HUDEP-2 (cell line): ENCODE measurements at regions not wholly inside any gene's neighbourhood (a gene's known extent, or its start where the extent isn't known, plus 50 kb on each side); places are given as distances from the start of the nearest gene placed in this dataset.

Source experiments
- DNase-seq, 76 experiments: peaks; one replicate each; lab custom pipeline; 2025; ENCODE audit not compliant: unreplicated experiment in 76 of 76; lab: John Stamatoyannopoulos, UW

DNA sequence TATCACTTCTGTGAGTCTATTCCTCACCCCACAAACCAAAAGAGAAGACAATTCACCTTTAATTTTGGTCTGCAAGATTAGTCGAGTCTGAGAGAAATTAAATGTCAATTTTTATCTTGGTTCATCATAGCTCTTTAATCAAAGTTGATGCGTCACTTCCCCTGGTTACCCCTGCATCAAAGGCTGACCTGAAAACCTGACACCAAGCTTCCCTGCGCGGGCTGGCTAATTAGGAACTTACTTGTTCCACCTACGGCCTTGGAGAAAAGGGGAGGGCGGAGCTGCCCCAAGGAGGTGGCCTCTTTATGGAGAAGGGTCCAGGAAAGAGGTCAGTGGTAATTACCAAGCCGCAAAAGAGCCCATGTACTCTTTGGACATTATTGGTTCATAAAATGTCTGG lies 218.4 kb downstream of the ARRDC4 start:
- DNase-seq = no peak

DNA sequence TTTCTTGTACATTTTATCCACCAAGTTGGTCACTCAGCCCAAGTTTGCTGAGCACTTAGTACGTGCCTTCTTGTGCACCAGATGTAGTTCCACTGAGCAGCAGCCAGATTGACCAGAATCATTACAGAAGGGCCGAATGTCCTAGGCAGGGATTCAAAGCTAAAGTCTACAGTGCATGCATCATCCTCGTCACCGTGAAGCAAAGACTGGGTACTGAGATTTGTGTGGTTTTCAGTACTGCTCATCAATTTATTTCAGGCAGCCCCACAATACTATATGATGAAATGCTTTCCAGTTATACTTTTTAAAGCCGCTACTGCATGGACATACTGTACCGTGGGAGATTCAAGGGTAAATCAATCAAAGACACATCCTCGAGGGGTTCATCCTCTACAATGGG lies 227.0 kb downstream of the ARRDC4 start:
- DNase-seq = no peak

DNA sequence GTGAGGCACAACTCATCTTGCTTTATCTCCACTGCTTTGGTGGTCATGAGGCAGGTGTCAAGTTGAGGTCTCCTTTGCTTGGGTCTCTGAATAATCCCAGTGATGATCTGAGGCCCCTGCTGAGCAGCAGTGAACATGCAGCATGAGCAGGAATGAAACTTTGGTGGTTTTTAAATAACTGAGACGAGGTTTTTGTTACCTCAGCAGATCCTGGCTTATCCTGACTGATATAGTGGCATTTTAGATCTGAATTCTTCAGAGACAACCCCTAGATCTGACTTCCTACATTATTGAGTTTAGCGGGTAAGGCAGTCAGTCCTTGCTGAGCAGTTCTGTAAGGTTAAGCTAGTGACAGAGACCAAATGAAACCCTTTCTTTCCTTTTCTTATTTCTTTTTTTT lies 230.4 kb downstream of the ARRDC4 start:
- no peak for DNase-seq

DNA sequence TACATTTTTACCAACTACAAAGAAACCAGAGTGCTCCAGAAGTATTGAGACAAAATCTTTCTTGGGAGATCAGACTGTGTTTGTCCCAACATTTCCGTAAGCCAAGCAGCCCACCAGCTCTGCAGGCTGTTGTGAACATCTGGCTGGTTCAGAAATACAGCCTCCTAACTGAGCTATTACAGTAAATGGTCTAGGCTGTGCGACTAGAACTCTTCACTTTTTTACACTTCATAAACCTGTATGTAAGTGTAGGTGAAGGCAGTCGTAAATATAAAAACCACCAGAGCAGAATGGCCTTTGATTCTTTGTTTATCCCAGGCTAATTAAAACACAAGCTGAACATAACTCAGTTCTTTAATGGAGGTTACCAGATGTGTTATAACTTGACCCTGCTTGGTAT lies 235.3 kb downstream of the ARRDC4 start:
- no peak for DNase-seq

DNA sequence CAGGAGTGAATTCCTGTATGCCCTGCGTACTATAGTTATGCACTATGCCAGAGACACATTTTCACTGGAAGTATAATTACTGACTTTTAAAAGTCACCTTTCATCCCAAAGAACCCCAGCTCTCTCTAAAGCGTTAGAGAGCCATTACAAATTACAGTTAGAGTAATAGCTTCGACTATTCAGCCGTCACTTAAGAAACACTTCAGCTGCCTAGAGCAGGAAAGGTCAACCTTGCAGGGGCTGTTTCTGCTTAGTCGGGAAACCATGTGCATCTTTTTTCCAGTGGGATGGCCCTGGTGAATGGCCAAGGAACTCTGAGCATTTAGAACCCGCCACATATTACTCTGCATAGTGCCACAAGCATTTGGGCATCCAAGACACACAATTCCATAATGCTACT lies 235.9 kb downstream of the ARRDC4 start:
- no peak for DNase-seq

DNA sequence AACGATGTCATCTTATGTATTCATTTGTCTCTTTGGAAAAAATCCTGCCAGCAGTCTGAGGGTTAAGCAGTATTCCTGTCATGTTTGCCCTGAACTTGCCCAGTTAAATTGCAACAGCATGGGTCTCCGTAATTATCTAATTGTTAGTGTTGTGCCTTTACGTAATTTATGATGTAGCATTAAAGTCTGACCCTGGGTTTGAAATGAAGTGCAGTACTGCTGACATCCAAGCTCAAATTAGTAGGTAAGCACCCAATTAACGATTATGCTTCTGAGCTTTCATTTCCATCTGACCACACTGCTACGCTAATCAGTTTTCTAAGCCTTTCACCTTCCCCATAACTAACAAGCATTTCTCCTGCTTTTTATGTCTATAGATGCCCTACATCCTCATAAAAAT lies 241.8 kb downstream of the ARRDC4 start:
- DNase-seq = no peak

DNA sequence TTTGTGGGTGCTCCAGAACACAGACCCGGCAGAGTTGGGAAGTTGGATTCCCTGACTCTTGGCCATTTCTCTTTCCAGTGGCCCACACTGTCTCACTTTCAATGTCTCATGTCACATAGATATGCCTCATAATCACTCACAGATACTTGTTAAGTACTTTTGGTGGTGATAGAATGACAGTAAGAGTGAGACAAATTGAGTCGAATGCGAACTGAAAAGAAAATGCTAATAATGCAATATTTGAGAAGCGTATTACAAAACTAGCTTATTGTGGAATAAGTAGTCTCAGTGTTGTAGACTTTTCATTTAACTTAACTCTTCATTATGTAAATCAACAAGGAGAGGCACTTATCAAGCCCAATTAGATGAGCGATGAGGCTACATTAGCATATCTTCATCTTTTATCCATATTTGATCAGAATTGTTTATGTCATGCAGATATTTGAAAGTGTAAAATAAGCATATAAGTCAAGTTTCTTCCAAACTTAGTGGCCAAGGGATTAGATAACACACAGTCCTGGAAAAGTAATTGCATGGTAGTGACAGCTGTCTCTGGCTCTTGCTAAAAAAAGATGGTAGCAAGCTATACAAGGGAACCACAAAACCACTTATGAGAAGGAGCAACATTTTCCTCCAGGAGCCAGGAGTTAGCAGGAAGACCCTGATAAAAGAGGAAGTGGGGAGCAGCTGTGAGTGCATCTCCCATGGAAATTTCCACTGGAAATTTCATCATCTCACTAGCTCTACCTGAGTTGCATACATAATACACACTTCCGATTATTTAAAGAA lies 243.6 kb downstream of the ARRDC4 start:
- DNase-seq = no peak

DNA sequence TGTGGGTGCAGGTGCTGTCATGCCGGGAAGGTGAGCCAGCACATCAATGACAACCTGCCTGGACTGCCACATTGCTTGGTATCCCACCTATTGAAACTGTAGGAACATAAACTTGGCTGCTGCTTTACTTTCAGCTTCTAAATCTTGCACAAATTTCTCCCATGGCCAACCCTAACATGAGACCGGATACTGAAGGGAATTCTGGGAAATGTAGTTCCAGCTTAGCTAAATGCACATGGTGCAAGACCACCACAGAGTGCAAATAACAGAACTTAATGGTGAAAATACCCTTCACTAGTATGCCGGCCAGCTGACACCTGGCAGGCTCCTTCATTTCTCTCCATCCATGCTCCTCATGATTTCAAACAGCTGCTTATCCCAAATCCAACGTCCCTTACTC lies 247.4 kb downstream of the ARRDC4 start:
- DNase-seq = no peak

DNA sequence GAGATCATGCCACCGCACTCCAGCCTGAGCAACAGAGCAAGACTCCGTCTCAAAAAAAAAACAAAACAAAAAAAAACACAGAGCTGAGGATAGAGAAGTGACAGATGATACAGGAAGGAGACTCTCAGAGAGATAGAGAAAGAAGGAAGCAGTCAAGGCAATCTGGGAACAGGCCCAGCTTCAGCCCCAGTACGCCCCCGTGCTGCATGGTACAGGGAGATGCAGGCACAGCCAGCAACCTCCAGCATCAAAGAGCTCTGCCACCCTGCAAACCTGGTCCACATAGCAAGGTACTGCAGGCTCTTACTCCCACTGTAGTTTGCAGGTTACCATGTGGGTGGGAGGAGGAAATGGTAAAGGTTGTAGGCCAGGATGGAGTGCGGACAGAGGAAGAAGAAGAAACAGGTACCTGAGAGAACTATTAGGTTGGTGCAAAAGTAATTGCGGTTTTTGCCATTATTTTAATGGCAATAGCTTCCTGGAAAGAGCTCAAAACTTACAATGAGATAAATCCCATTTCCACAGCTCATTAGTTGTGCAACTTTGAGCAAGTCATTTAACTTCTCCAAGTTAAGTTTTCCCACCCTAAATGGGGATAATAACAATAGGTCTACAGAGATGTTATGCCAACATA lies 253.0 kb downstream of the ARRDC4 start:
- DNase-seq = no peak

DNA sequence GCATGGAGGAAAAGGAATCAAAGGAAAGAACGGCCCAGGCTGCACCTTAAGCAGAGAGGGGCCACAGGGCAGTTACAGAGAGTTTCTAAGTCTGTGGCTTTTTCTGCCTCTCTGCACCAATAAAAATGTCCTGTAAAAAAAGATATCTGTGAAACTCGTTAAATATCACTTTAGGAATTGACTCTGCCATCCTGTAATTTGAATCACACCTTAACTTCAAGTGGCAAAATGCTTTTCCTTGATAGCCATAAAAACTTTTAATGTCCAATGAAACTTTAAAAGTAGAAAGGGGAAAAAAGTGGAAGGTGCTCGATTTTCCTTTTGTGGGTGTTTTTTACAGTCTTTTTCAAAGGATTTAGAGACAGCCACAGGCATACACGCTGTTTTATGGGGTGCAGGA lies 255.7 kb downstream of the ARRDC4 start:
- no peak for DNase-seq

DNA sequence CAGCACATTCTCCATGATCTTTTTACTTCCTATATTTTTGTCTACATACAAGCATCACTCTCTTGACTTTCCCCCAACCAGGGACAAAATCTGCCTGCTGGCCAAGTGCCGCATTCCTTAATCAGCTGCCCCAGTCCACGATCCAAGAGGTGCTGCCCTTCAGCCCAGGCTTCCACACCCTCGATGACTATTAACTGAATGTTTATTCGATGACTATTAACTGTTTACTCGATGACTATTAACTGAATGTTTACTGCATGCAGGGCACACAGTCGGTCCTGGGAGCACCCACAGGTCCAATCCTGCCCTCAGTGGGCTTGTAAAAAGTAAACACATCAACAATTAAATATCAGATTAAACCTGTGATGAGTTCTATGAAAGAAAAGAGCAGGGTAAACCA lies 256.9 kb downstream of the ARRDC4 start:
- DNase-seq = no peak

DNA sequence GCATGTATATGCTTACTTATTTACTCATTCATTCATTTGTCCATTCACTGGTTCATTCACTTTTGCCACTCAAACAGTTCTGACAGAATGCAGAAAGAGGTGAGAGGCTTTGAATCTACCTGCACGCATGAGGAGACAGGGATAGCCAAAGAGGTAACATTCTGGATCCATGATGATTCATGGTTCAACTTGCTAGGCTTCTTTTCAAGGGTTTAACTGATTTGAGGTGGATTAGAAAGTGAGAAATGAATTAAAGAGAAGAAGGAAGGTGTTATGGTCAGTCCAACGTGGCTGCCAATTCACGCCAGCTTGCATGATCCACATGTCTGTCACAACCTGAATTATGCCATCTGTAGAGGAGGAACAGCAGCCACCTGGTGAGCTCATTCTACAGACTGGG lies 260.6 kb downstream of the ARRDC4 start:
- no peak for DNase-seq

DNA sequence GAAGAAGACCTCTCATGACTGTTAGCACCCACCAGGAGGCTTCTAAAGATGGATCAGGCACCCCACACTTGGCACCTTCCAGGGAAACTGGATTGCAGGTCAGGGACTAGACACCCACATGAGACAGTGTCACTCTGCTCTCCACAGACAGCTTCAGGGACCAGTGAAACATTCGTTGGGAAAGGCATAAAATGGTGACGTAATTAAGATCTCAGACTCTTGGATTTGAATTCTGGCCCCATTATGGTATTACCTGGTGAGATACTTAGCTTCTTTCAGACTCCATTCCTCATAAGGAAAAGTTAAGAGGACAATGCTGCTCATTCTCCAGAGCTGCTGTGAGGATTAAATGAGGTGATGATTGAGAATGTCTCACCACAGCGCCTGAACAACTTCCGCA lies 261.1 kb downstream of the ARRDC4 start:
- DNase-seq = no peak

DNA sequence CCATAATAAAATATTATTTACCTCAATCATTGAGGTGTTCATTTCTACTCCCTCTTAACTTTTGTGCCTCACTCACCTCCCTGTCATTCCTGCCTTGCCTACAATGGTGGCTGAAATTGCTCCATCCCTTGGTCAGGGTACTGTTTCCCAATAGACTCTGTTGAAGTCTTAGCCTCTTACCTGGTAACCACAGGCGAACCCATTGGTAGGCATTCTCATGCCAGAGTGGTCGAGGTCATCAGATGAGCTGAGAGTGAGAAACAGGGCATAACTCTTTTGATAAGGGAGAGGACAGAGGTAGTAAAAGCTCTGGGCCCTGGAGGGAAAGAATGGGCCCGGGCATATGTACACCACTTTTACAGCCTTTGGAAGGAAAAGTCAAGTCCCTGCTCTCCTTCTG lies 265.6 kb downstream of the ARRDC4 start:
- DNase-seq = no peak

DNA sequence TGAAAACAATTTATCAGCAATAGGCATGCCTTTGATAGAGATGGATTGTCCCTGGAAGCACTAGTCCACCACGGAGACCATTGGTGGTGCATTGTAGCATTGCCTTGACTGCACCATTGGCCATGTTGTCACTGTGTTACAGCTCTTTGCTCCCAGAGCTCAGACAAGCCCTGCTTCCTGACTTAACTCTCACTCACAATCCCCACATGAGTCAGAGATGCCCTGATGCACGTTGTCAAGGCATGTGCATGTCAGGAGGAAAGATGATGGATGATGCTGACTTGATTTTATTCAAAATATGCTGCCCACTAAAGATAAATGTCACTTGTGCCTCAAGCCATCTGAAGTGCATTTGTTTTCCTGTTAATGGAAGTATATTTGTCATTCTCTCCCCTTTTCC lies 266.1 kb downstream of the ARRDC4 start:
- no peak for DNase-seq

DNA sequence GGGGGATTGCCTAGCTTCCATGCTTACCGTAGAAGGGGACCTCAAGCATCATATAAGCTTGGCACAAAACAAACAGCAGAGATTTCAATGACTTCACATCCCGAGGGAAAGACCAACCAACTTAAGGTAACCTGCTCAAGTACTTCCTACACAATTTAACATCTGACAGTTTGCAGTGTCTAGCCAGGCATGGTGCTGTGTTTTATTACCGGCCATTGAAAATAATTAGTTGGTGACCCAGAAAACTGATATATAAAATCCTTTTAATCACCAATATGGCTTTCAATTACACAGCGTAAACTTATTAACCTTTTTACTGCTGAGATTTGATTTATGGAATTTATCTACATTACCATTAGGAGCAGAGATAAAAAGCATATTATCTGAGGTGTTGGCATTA lies 268.3 kb downstream of the ARRDC4 start:
- no peak for DNase-seq

DNA sequence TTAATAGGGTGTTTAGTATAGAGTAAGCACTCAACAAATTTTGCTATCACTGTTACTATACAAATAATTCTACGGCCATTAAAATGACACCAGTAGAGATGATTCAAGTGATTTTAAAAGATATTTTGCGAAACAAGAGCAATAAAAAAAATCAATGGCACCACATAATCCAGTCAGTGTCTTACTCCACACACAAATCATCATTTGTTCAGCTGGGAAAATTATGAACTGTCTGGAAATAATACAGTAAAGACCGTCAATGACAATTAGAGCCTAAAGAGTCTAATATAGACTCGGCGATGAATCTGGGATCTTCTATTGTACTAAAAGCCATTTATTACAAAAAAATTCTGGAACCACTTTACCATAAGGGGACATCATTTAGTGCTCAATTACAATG lies 270.5 kb downstream of the ARRDC4 start:
- DNase-seq = no peak

DNA sequence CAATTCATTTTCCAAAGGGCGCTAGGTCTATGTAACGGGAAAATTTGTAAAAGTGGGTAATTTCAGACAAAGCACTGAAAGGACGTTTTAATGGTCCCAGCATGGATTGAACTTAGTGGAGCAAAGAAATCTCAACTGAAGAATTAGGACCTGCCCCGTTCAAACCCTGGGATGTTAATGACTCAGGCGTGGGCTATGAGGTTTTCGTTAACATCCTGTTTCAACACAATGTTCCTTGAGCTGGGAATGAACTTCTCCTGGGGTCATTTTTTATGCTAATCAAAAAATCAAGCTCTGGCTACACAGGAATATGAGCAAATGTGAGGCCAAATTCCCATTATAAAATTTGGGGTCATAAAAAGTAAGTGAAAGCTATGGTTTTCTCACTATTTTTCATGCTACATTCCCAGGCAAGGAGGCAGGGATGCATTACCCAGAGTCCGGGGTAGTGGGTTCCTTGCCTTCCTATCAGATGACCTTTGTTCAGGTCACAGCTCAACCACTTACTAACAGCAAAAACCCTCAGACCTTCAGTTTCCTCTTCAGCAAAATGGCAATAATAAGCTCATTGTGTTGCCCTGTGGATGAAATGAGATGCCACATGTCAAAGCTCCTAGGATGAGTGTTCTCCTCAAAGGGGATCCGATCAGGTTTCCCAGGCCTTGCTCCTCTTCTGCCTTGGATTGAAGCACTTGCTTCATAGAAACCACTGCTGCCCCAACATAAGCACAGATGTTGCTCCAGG lies 271.4 kb downstream of the ARRDC4 start:
- no peak for DNase-seq

DNA sequence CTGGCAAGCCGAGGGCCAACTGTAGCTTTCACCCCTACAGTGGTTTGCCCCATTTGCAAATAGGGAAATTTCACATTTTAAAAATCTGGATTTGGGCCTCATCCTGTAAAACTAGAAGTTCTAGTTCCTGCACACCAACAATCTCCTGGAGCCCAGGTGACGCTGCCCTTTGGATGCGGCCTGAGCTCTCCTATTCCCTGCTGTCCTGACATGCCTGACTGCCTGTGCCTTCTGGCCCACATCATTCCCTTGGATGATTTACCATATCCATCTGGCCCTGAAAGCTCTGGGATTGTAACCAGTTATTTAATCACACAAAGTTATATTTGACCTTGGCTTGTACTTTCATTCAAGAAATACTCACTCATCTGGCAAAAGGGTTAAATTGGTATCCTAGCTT lies 272.3 kb downstream of the ARRDC4 start:
- no peak for DNase-seq

DNA sequence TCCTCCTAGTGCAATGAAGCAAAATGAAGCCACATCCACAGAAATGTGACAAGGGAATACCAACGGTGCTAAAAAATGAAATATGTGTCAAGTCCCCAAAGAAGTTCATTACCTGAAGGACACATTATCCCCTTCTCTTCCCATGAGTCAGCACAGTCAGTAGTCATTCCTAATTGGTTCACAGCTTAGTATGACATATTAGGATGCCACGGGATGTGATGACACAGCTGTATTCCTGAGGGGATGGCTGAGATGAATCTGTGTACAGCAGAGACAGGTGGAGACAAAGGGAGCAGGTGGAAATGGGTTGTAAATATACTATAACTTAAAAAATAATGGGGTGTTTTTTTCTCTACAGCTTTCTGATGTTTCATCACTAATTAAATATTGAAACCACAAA lies 273.4 kb downstream of the ARRDC4 start:
- DNase-seq = no peak

DNA sequence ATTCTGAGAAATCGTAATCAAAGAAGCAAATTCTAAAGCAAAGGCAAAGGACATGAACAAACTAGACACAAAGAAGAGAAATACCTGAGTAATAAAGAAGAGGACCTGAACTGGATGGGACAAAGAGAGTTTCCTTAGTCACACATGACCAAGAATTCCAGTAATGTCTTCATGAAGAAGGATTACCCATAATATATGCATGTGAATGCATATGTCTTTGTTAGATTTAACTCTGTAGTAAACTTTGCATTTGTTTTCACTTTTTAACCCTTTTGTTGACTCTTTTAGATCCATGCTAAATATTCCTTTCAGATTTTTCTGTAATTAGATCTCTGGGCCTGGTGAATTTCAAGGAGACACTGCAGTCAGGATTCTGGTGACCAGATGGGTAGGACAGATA lies 279.8 kb downstream of the ARRDC4 start:
- DNase-seq = no peak

DNA sequence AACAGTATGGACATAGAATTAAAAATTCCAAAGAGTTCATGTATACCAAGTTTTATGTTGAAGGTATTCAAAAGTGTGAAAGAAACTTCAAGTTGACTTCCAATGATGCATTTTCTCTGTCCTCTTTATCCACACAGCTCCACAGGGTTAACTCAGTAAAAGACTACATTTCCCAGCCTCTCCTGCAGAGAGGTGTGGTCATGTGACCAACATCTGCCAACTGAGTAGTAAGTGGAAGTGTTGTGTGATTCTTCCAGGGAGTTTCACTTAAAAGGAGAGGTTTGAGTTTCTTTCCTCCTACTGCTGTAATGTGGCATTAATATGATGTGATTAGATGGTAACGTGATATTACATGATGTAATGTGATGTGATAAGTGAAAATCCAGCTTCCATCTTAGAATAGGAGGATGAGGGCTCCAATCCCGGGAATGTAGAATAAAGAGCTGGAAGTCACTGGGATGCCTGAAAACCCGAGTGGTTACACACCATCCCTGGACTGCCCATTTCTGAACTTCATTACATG lies 280.6 kb downstream of the ARRDC4 start:
- no peak for DNase-seq
